OCI-LY3 (cell line): ENCODE measurements at regions not wholly inside any gene's neighbourhood (a gene's known extent, or its start where the extent isn't known, plus 50 kb on each side); places are given as distances from the start of the nearest gene placed in this dataset.

Experiments used
- H2AFZ ChIP-seq: fragments of 200-600, 300-600 bp; shearing (Covaris generic); 2 replicates; pipeline ENCODE4 v1.6.0; 2014; ENCODE audit warnings: antibody characterized with exemption, low read depth, low read length
- H3K27ac ChIP-seq: fragments of 200-600, 300-600 bp; sonication (generic); 2 replicates; pipeline ENCODE4 v1.5.1; 2014; ENCODE audit warnings: mild to moderate bottlenecking, low read length, moderate library complexity, mixed read lengths
- H3K27me3 ChIP-seq: fragments of 200-600, 300-600 bp; sonication (generic); 2 replicates; pipeline ENCODE4 v1.6.1; 2014; ENCODE audit warnings: low read depth, low read length, mixed read lengths
- H3K36me3 ChIP-seq: fragments of 200-600, 300-600 bp; sonication (generic); replicated peaks from 2 replicates; pipeline ENCODE3; 2014; ENCODE audit warnings: low read depth, low read length, mixed read lengths
- H3K4me1 ChIP-seq: fragments of 300-600, 200-600 bp; sonication (generic); 2 replicates; pipeline ENCODE4 v1.6.1; 2014; ENCODE audit warnings: low read length, mixed read lengths
- H3K4me2 ChIP-seq: fragments of 200-600, 300-600 bp; sonication (generic); 2 replicates; pipeline ENCODE4 v1.6.1; 2014; ENCODE audit warnings: low read length, mixed read lengths
- H3K4me3 ChIP-seq: fragments of 300-600, 200-600 bp; sonication (generic); 2 replicates; pipeline ENCODE4 v1.5.1; 2014; ENCODE audit warnings: antibody characterized with exemption, mild to moderate bottlenecking, low read length, moderate library complexity
- H3K79me2 ChIP-seq: fragments of 300-600, 200-600 bp; shearing (Covaris generic); 2 replicates; pipeline ENCODE4 v1.6.1; 2014; ENCODE audit warnings: mild to moderate bottlenecking, low read length, mixed read lengths
- H3K9ac ChIP-seq: fragments of 300-600, 200-600 bp; shearing (Covaris generic); 2 replicates; pipeline ENCODE4 v1.6.0; 2014; ENCODE audit warnings: mild to moderate bottlenecking, low read length, moderate library complexity
- H3K9me3 ChIP-seq: fragments of 200-600, 300-600 bp; shearing (Covaris generic); 2 replicates; pipeline ENCODE4 v1.6.1; 2014; ENCODE audit warnings: low read length, mixed read lengths; ENCODE audit not compliant: insufficient read depth
- H4K20me1 ChIP-seq: fragments of 200-600, 300-600 bp; sonication (generic); 2 replicates; pipeline ENCODE4 v1.6.1; 2016; ENCODE audit warnings: low read length, mixed read lengths; ENCODE audit not compliant: insufficient read depth
- CTCF ChIP-seq: fragments of 200-600, 300-600 bp; sonication (generic); IDR thresholded peaks from 2 replicates; pipeline ENCODE4 v1.5.1; 2014; ENCODE audit warnings: antibody characterized with exemption, low read length, low read depth
- EZH2phosphoT487 ChIP-seq: fragments of 200-600 bp; shearing (Covaris generic); IDR thresholded peaks from 2 replicates; pipeline ENCODE4 v1.6.1; 2018; ENCODE audit warnings: antibody characterized with exemption, mixed run types, low read depth

- Histone ChIP-seq H3K27me3 (no peaks in the 10 kb centered on the region), H3K36me3 (no peaks in the 10 kb centered on the region), H3K4me2 (no peak overlapping the region), H2AFZ (no peak overlapping the region), H3K27ac (no peak overlapping the region), H3K4me3 (no peak overlapping the region), H3K79me2 (no peaks in the 10 kb centered on the region), H4K20me1 (no peaks in the 10 kb centered on the region), H3K9me3 (no peaks in the 10 kb centered on the region), H3K9ac (no peak overlapping the region), H3K4me1 (no peaks in the 10 kb centered on the region)
- no peak for TF ChIP-seq EZH2phosphoT487
- TF ChIP-seq CTCF: no peak
Observed at GRCh38 chr5:161077936-161078545, 226.0 kb upstream of the ATP10B start.

DNA sequence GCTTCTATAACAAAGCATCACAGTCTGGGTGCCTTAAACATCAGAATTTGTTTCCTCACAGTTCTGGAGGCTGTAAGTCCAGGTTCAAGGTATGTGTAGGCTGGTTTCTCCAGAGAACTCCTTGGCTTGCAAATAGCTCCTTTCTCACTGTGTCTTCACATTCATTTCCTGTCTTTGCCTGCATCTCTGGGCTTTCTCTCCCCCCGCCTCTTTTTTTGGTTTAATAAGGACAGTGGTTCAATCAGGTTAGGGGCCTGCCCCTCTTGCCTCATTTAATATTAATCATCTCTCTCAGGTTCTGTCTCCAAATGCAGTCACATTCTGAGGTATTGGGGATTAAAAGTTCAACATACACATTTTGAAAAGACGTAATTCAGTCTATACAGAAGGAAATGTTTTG is 225.5 kb upstream of the ATP10B start:
- H3K4me3 ChIP-seq: no peak overlapping the region
- no peak overlapping the region for H3K9ac ChIP-seq
- no peak overlapping the region for H3K27ac ChIP-seq
- H3K36me3 ChIP-seq: no peaks in the 10 kb centered on the region
- H3K4me1 ChIP-seq: no peaks in the 10 kb centered on the region
- no peaks in the 10 kb centered on the region for H3K9me3 ChIP-seq
- H3K4me2 ChIP-seq: no peak overlapping the region
- H3K27me3 ChIP-seq: no peaks in the 10 kb centered on the region
- no peak for TF ChIP-seq CTCF
- TF ChIP-seq EZH2phosphoT487: no peak
- no peaks in the 10 kb centered on the region for H4K20me1 ChIP-seq
- H2AFZ ChIP-seq: no peak overlapping the region
- no peaks in the 10 kb centered on the region for H3K79me2 ChIP-seq

DNA sequence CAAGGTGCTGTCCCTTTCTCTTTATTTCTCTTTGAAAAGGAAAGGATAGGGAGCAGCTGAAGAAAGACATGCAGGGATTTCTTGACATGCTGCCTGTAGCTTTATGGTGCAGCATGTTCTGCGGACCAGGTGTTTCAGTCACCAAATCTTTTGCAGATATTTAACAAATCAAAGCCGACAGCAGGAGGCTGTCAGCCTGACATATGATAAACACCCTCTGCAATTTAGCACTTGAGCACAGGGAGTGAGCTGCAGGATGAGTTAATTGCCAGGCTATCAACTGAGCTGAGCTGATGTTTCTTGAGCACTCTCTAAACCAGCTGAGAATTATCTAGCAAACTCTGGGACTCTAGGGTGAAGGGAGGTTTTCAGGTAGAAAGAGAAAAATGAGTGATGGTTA is 212.8 kb upstream of the ATP10B start:
- no peaks in the 10 kb centered on the region for H3K79me2 ChIP-seq
- H3K36me3 ChIP-seq: no peaks in the 10 kb centered on the region
- no peak overlapping the region for H3K27ac ChIP-seq

GRCh38 chr5:161064297-161064696 is 212.3 kb upstream of the ATP10B start:
- H2AFZ ChIP-seq: no peak overlapping the region
- TF ChIP-seq CTCF (no peak), EZH2phosphoT487 (no peak)
- no peaks in the 10 kb centered on the region for H3K79me2 ChIP-seq
- H3K9ac ChIP-seq: no peak overlapping the region
- no peaks in the 10 kb centered on the region for H3K36me3 ChIP-seq
- H3K4me1 ChIP-seq: no peaks in the 10 kb centered on the region
- no peaks in the 10 kb centered on the region for H3K9me3 ChIP-seq
- no peak overlapping the region for H3K4me3 ChIP-seq
- no peaks in the 10 kb centered on the region for H4K20me1 ChIP-seq
- H3K4me2 ChIP-seq: no peak overlapping the region
- no peak overlapping the region for H3K27ac ChIP-seq
- no peaks in the 10 kb centered on the region for H3K27me3 ChIP-seq

More for the DNA sequence above, 212.8 kb upstream of the ATP10B start:
- H3K9me3 ChIP-seq: no peaks in the 10 kb centered on the region
- H3K9ac ChIP-seq: no peak overlapping the region
- H3K4me3 ChIP-seq: no peak overlapping the region
- no peaks in the 10 kb centered on the region for H4K20me1 ChIP-seq
- H3K4me1 ChIP-seq: no peaks in the 10 kb centered on the region
- no peak overlapping the region for H3K4me2 ChIP-seq
- H2AFZ ChIP-seq: no peak overlapping the region
- H3K27me3 ChIP-seq: no peaks in the 10 kb centered on the region
- no peak for TF ChIP-seq CTCF
- no peak for TF ChIP-seq EZH2phosphoT487
